Neural progenitor cell (in vitro differentiated cells): ENCODE measurements at regions not wholly inside any gene's neighbourhood (a gene's known extent, or its start where the extent isn't known, plus 50 kb on each side); places are given as distances from the start of the nearest gene placed in this dataset.

Source experiments
- CTCF ChIP-seq: fragments of 200-600 bp; sonication (generic); IDR thresholded peaks from 2 replicates; pipeline ENCODE4 v1.5.1; 2017; ENCODE audit warnings: antibody characterized with exemption, mild to moderate bottlenecking
- EZH2phosphoT487 ChIP-seq: fragments of 200-600 bp; sonication (generic); IDR thresholded peaks from 2 replicates; pipeline ENCODE4 v1.6.1; 2017; ENCODE audit warnings: antibody characterized with exemption

DNA sequence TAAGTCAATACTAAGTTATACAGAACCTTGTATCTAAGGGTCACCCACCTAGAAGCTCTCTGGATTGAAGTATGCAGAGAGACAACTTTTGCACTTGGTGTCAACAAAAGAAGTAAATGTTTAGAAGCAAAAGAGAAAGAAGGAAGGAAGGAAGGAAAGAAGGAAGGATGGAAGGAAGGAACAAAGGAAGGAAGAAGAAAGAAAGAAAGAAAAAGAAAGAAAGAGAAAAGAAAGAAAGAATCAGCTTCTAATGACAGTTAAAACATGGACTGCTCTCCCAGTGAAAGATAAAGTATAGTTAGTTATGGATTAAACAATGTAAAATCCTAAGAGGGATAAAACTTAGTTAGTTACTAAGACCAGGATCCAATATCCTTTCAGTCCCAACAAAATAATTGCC lies 613.8 kb upstream of the NR2F2 start:
- TF ChIP-seq CTCF (no peak), EZH2phosphoT487 (no peak)
